ENCODE measurements at regions not wholly inside any gene's neighbourhood (a gene's known extent, or its start where the extent isn't known, plus 50 kb on each side); places are given as distances from the start of the nearest gene placed in this dataset.

GRCh38 chr12:18008642-18009041 lies 81.4 kb downstream of the RERGL start:
- no peak for TF ChIP-seq CTCF (conservative IDR thresholded peaks at IDR 0.05; ENCODE audit: low read depth, low read length)
- no peak for DNase-seq (ENCODE audit: low read depth)
- no peak overlapping the region for H3K4me3 ChIP-seq (ENCODE audit: low read depth, low read length)

GRCh38 chr12:17999174-17999801 lies 90.7 kb downstream of the RERGL start:
- DNase-seq (ENCODE audit: low read depth) = no peak
- TF ChIP-seq CTCF (conservative IDR thresholded peaks at IDR 0.05; ENCODE audit: low read depth, low read length) = no peak
- no peak overlapping the region for H3K4me3 ChIP-seq (ENCODE audit: low read depth, low read length)

GRCh38 chr12:17992002-17992656 lies 97.9 kb downstream of the RERGL start:
- DNase-seq (ENCODE audit: low read depth) = peak; percentile 69
- H3K4me3 ChIP-seq (ENCODE audit: low read depth, low read length) = no peak overlapping the region

GRCh38 chr12:17982556-17982955 lies 107.4 kb downstream of the RERGL start:
- H3K4me3 ChIP-seq (ENCODE audit: low read depth, low read length) = no peak overlapping the region
- TF ChIP-seq CTCF (conservative IDR thresholded peaks at IDR 0.05; ENCODE audit: low read depth, low read length) = no peak
- DNase-seq (ENCODE audit: low read depth) = no peak

More at GRCh38 chr12:17992002-17992656, 97.9 kb downstream of the RERGL start:
- TF ChIP-seq CTCF (conservative IDR thresholded peaks at IDR 0.05; ENCODE audit: low read depth, low read length) = peak; percentile 84

- TF ChIP-seq CTCF (conservative IDR thresholded peaks at IDR 0.05; ENCODE audit: low read depth, low read length) = peak; percentile 66
- no peak overlapping the region for H3K4me3 ChIP-seq (ENCODE audit: low read depth, low read length)
- DNase-seq (ENCODE audit: low read depth) = peak; percentile 33
Measured at GRCh38 chr12:17976202-17976601, 113.8 kb downstream of the RERGL start.

GRCh38 chr12:17975763-17976162 lies 114.2 kb downstream of the RERGL start:
- no peak for TF ChIP-seq CTCF (conservative IDR thresholded peaks at IDR 0.05; ENCODE audit: low read depth, low read length)
- DNase-seq (ENCODE audit: low read depth) = no peak
- no peak overlapping the region for H3K4me3 ChIP-seq (ENCODE audit: low read depth, low read length)

- no peak overlapping the region for H3K4me3 ChIP-seq (ENCODE audit: low read depth, low read length)
- TF ChIP-seq CTCF (conservative IDR thresholded peaks at IDR 0.05; ENCODE audit: low read depth, low read length) = no peak
- no peak for DNase-seq (ENCODE audit: low read depth)
Measured at GRCh38 chr12:17975239-17975638, 114.8 kb downstream of the RERGL start.

All from choroid plexus epithelial cell (primary cell).